Neural cell (in vitro differentiated cells): ENCODE measurements at regions not wholly inside any gene's neighbourhood (a gene's known extent, or its start where the extent isn't known, plus 50 kb on each side); places are given as distances from the start of the nearest gene placed in this dataset.

Experiments used
- EP300 ChIP-seq: fragments of 450-650 bp; conservative IDR thresholded peaks from 2 replicates; pipeline ENCODE4 v1.6.1; 2014; ENCODE audit warnings: antibody characterized with exemption, mild to moderate bottlenecking, moderate library complexity; ENCODE audit not compliant: poor library complexity, severe bottlenecking
- POLR2AphosphoS5 ChIP-seq: IDR thresholded peaks from 2 replicates; pipeline ENCODE4 v1.6.1; 2012
- RAD21 ChIP-seq: fragments of 450-650 bp; conservative IDR thresholded peaks from 2 replicates; pipeline ENCODE4 v1.6.1; 2014; ENCODE audit warnings: antibody characterized with exemption, mild to moderate bottlenecking, moderate library complexity
- TF ChIP-seq, protein P1 (sequence below): fragments of 450-650 bp; IDR thresholded peaks from 2 replicates; pipeline ENCODE4 v1.5.1; 2014; ENCODE audit warnings: antibody characterized with exemption, mild to moderate bottlenecking, moderate library complexity; ENCODE audit not compliant: poor library complexity, severe bottlenecking
- TF ChIP-seq, protein P2 (sequence below): IDR thresholded peaks from 2 replicates; pipeline ENCODE4 v1.6.1; 2012; ENCODE audit warnings: borderline replicate concordance

DNA sequence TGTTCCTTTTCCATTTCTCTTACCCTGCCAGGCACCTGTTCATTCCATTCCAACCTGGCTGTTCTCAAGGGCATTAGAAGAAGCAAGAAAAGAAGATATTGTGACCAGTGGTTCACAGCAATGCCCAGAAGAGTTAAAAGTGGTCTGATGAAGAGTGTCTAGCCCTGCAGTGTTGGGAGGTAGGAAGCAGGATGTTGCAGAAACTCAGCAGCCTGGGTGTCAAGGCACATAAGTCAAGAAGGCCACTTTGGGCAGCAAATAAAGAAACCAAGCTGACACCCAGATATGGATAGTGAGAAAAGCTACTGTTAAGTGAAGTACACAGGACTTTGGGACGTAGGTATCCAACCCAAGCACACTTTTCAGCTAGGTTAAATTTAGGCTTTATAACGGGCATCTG, 199.9 kb upstream of the SATB1 start:
- TF ChIP-seq, protein P1, sequence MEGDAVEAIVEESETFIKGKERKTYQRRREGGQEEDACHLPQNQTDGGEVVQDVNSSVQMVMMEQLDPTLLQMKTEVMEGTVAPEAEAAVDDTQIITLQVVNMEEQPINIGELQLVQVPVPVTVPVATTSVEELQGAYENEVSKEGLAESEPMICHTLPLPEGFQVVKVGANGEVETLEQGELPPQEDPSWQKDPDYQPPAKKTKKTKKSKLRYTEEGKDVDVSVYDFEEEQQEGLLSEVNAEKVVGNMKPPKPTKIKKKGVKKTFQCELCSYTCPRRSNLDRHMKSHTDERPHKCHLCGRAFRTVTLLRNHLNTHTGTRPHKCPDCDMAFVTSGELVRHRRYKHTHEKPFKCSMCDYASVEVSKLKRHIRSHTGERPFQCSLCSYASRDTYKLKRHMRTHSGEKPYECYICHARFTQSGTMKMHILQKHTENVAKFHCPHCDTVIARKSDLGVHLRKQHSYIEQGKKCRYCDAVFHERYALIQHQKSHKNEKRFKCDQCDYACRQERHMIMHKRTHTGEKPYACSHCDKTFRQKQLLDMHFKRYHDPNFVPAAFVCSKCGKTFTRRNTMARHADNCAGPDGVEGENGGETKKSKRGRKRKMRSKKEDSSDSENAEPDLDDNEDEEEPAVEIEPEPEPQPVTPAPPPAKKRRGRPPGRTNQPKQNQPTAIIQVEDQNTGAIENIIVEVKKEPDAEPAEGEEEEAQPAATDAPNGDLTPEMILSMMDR = no peak
- TF ChIP-seq, protein P2, sequence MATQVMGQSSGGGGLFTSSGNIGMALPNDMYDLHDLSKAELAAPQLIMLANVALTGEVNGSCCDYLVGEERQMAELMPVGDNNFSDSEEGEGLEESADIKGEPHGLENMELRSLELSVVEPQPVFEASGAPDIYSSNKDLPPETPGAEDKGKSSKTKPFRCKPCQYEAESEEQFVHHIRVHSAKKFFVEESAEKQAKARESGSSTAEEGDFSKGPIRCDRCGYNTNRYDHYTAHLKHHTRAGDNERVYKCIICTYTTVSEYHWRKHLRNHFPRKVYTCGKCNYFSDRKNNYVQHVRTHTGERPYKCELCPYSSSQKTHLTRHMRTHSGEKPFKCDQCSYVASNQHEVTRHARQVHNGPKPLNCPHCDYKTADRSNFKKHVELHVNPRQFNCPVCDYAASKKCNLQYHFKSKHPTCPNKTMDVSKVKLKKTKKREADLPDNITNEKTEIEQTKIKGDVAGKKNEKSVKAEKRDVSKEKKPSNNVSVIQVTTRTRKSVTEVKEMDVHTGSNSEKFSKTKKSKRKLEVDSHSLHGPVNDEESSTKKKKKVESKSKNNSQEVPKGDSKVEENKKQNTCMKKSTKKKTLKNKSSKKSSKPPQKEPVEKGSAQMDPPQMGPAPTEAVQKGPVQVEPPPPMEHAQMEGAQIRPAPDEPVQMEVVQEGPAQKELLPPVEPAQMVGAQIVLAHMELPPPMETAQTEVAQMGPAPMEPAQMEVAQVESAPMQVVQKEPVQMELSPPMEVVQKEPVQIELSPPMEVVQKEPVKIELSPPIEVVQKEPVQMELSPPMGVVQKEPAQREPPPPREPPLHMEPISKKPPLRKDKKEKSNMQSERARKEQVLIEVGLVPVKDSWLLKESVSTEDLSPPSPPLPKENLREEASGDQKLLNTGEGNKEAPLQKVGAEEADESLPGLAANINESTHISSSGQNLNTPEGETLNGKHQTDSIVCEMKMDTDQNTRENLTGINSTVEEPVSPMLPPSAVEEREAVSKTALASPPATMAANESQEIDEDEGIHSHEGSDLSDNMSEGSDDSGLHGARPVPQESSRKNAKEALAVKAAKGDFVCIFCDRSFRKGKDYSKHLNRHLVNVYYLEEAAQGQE = no peak
- TF ChIP-seq EP300 (no peak), RAD21 (no peak), POLR2AphosphoS5 (no peak)
